GM10266 (cell line): ENCODE measurements at regions not wholly inside any gene's neighbourhood (a gene's known extent, or its start where the extent isn't known, plus 50 kb on each side); places are given as distances from the start of the nearest gene placed in this dataset.
"Not testable (repeated sequence)": the region's sequence is repeated elsewhere in the genome, so short reads cannot be mapped to it uniquely, and the experiment has no call there.

Experiments
- DNase-seq: peaks from one replicate; pipeline ENCODE4 v3.0.0; 2012; ENCODE audit errors: extremely low spot score
- CTCF ChIP-seq: IDR thresholded peaks from 2 replicates; pipeline ENCODE4 v1.5.1; 2012; ENCODE audit warnings: mild to moderate bottlenecking, low read depth; ENCODE audit not compliant: control insufficient read depth, insufficient read depth; ENCODE audit errors: missing control alignments

GRCh38 chr7:45259966-45260646 lies 102.5 kb downstream of the RAMP3 start:
- DNase-seq = peak; percentile 61
- peak; percentile 98 for TF ChIP-seq CTCF

- TF ChIP-seq CTCF = no peak
- DNase-seq = no peak
Observed at GRCh38 chr7:45267262-45267661, 109.7 kb downstream of the RAMP3 start.

GRCh38 chr7:45268013-45268412 lies 110.4 kb downstream of the RAMP3 start:
- no peak for DNase-seq
- no peak for TF ChIP-seq CTCF

GRCh38 chr7:45269192-45269591 lies 111.6 kb downstream of the RAMP3 start:
- DNase-seq = no peak
- no peak for TF ChIP-seq CTCF

GRCh38 chr7:45278763-45279398 lies 121.3 kb downstream of the RAMP3 start:
- no peak for TF ChIP-seq CTCF
- no peak for DNase-seq

- DNase-seq = not testable (repeated sequence)
Observed at GRCh38 chr7:45289611-45290010, 132.0 kb downstream of the RAMP3 start.

GRCh38 chr7:45290880-45291279 lies 133.3 kb downstream of the RAMP3 start:
- no peak for TF ChIP-seq CTCF

More at GRCh38 chr7:45290880-45291279, 133.3 kb downstream of the RAMP3 start:
- no peak for DNase-seq
